GM12891 (cell line): ENCODE measurements at regions not wholly inside any gene's neighbourhood (a gene's known extent, or its start where the extent isn't known, plus 50 kb on each side); places are given as distances from the start of the nearest gene placed in this dataset.
"Not testable (repeated sequence)": the region's sequence is repeated elsewhere in the genome, so short reads cannot be mapped to it uniquely, and the experiment has no call there.

Experiments
- PAX5 ChIP-seq: IDR thresholded peaks from 2 replicates; pipeline ENCODE4 v1.6.1; 2011; ENCODE audit warnings: low read length, moderate library complexity, mild to moderate bottlenecking; ENCODE audit not compliant: insufficient read depth, severe bottlenecking
- POLR2A ChIP-seq: IDR thresholded peaks from 2 replicates; pipeline ENCODE4 v1.6.1; 2011; ENCODE audit warnings: low read depth, low read length, control low read depth
- POLR2AphosphoS5 ChIP-seq: IDR thresholded peaks from 2 replicates; pipeline ENCODE4 v1.6.1; 2011; ENCODE audit warnings: low read depth, low read length, control low read depth
- POU2F2 ChIP-seq: IDR thresholded peaks from 2 replicates; pipeline ENCODE4 v1.6.1; 2011; ENCODE audit warnings: low read depth, mild to moderate bottlenecking, control low read depth, low read length, moderate library complexity
- SPI1 ChIP-seq: IDR thresholded peaks from 2 replicates; pipeline ENCODE4 v1.6.1; 2011; ENCODE audit warnings: low read depth, low read length, control low read depth
- TAF1 ChIP-seq: IDR thresholded peaks from 2 replicates; pipeline ENCODE4 v1.6.1; 2011; ENCODE audit warnings: low read depth, low read length, control low read depth

DNA sequence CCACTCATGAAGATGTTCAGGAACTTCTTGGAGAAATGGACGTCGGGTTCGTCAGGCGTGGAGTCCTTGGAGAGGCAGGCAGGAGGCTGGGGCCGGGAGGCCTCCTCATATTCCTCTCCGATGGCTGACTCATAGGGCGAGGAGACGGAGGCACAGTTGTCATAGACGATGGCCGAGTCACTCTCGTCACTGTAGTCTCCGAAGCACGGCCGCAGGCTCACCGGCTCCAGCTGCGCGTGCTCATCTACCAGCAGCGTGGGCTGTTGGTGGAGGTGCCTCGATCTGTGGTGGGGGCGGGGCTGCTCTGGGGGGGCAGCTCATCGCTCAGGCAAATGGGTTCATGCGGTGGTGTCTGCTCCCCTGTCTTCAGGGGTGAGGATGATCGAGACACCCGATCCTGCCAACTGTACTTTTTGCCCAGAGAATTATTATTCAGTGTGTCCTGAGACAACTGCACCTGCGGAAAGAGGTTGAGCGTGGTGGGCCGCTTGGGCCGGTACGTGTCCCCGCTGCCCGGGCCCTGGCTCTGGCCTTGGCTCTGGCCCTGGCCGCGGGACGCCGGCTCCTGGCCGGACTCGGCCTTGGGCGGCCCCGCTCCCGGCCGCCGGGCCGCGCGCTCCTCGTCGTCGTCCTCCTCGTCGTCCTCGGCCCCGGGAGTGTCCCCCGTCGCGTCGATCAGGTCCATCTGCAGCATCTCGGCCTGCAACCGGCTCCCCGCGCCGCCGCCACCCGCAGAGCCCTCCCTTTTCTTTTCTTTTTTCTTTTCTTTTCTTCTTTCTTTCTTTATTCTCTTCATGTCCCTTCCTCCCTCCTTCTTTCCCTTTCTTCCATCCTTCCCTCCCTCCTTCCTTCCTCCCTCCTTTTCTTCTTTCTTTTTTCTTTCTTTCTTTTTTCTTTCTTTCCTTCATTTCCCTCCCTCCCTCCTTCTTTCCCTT is 111.4 kb upstream of the PLEKHM1 start:
- TF ChIP-seq POLR2A, POLR2AphosphoS5, SPI1, TAF1, POU2F2, PAX5: not testable (repeated sequence)
